Neuron (in vitro differentiated cells): ENCODE measurements at regions not wholly inside any gene's neighbourhood (a gene's known extent, or its start where the extent isn't known, plus 50 kb on each side); places are given as distances from the start of the nearest gene placed in this dataset.

Experiments used
- H2AFZ ChIP-seq: one replicate; pipeline ENCODE4 v1.6.1; 2013; ENCODE audit warnings: low read depth, mild to moderate bottlenecking, inconsistent platforms, low read length, moderate library complexity
- H3K27me3 ChIP-seq: one replicate; pipeline ENCODE4 v1.6.1; 2013; ENCODE audit warnings: low read length; ENCODE audit not compliant: insufficient read depth
- H3K36me3 ChIP-seq: one replicate; pipeline ENCODE4 v1.6.1; 2013; ENCODE audit warnings: low read length; ENCODE audit not compliant: insufficient read depth
- H3K4me1 ChIP-seq: one replicate; pipeline ENCODE4 v1.6.1; 2013; ENCODE audit warnings: low read length; ENCODE audit not compliant: insufficient read depth
- H3K4me3 ChIP-seq: 2 replicates; pipeline ENCODE4 v1.5.1; 2013; ENCODE audit warnings: mild to moderate bottlenecking, low read length, moderate library complexity
- H3K9me3 ChIP-seq: one replicate; pipeline ENCODE4 v1.6.1; 2013; ENCODE audit warnings: low read length

GRCh38 chr11:70678931-70679900 lies 280.9 kb downstream of the CTTN start:
- H3K27me3 ChIP-seq, result no peaks in the 10 kb centered on the region
- no peak overlapping the region for H3K4me3 ChIP-seq

GRCh38 chr11:70680781-70681281 lies 282.5 kb downstream of the CTTN start:
- Histone ChIP-seq H3K4me3 (no peak overlapping the region), H2AFZ (no peak overlapping the region), H3K27me3 (no peaks in the 10 kb centered on the region), H3K9me3 (no peaks in the 10 kb centered on the region), H3K4me1 (no peaks in the 10 kb centered on the region), H3K36me3 (no peaks in the 10 kb centered on the region)

More at GRCh38 chr11:70678931-70679900, 280.9 kb downstream of the CTTN start:
- H2AFZ ChIP-seq, result no peak overlapping the region
- no peaks in the 10 kb centered on the region for H3K36me3 ChIP-seq
- H3K9me3 ChIP-seq, result no peaks in the 10 kb centered on the region
- no peaks in the 10 kb centered on the region for H3K4me1 ChIP-seq

GRCh38 chr11:70682056-70682455 lies 283.7 kb downstream of the CTTN start:
- Histone ChIP-seq H3K27me3 (no peaks in the 10 kb centered on the region), H2AFZ (no peak overlapping the region), H3K9me3 (no peaks in the 10 kb centered on the region), H3K4me3 (no peak overlapping the region), H3K4me1 (no peaks in the 10 kb centered on the region), H3K36me3 (no peaks in the 10 kb centered on the region)

GRCh38 chr11:70682760-70683159 lies 284.4 kb downstream of the CTTN start:
- Histone ChIP-seq H2AFZ (no peak overlapping the region), H3K36me3 (no peaks in the 10 kb centered on the region), H3K27me3 (no peaks in the 10 kb centered on the region), H3K4me3 (no peak overlapping the region), H3K9me3 (no peaks in the 10 kb centered on the region), H3K4me1 (no peaks in the 10 kb centered on the region)

GRCh38 chr11:70687716-70688115 lies 289.4 kb downstream of the CTTN start:
- no peaks in the 10 kb centered on the region for H3K36me3 ChIP-seq
- no peak overlapping the region for H3K4me3 ChIP-seq
- H3K4me1 ChIP-seq, result no peaks in the 10 kb centered on the region
- H2AFZ ChIP-seq, result no peak overlapping the region
- H3K9me3 ChIP-seq, result no peaks in the 10 kb centered on the region
- no peaks in the 10 kb centered on the region for H3K27me3 ChIP-seq

GRCh38 chr11:70688142-70688541 lies 289.8 kb downstream of the CTTN start:
- Histone ChIP-seq H2AFZ (no peak overlapping the region), H3K4me3 (no peak overlapping the region), H3K9me3 (no peaks in the 10 kb centered on the region), H3K36me3 (no peaks in the 10 kb centered on the region), H3K27me3 (no peaks in the 10 kb centered on the region), H3K4me1 (no peaks in the 10 kb centered on the region)

GRCh38 chr11:70689764-70690163 lies 291.4 kb downstream of the CTTN start:
- Histone ChIP-seq H3K4me1 (no peaks in the 10 kb centered on the region), H3K4me3 (no peak overlapping the region), H3K36me3 (no peaks in the 10 kb centered on the region), H3K9me3 (no peaks in the 10 kb centered on the region), H2AFZ (no peak overlapping the region), H3K27me3 (no peaks in the 10 kb centered on the region)

GRCh38 chr11:70692131-70692530 lies 293.8 kb downstream of the CTTN start:
- H3K36me3 ChIP-seq, result no peaks in the 10 kb centered on the region
- H3K9me3 ChIP-seq, result no peaks in the 10 kb centered on the region
- H3K4me3 ChIP-seq, result no peak overlapping the region
- H3K27me3 ChIP-seq, result no peaks in the 10 kb centered on the region
- H3K4me1 ChIP-seq, result no peaks in the 10 kb centered on the region
- no peak overlapping the region for H2AFZ ChIP-seq

GRCh38 chr11:70694371-70694770 lies 296.0 kb downstream of the CTTN start:
- Histone ChIP-seq H3K36me3 (no peaks in the 10 kb centered on the region), H3K27me3 (no peaks in the 10 kb centered on the region), H3K4me1 (no peaks in the 10 kb centered on the region), H2AFZ (no peak overlapping the region), H3K9me3 (no peaks in the 10 kb centered on the region), H3K4me3 (no peak overlapping the region)

- no peak overlapping the region for H2AFZ ChIP-seq
- H3K4me3 ChIP-seq, result no peak overlapping the region
Measured at GRCh38 chr11:70695086-70695960, 297.0 kb downstream of the CTTN start.

GRCh38 chr11:70696076-70696475 lies 297.7 kb downstream of the CTTN start:
- H3K9me3 ChIP-seq, result no peaks in the 10 kb centered on the region
- no peak overlapping the region for H2AFZ ChIP-seq
- no peaks in the 10 kb centered on the region for H3K4me1 ChIP-seq
- H3K36me3 ChIP-seq, result no peaks in the 10 kb centered on the region
- H3K4me3 ChIP-seq, result no peak overlapping the region
- H3K27me3 ChIP-seq, result no peaks in the 10 kb centered on the region

More at GRCh38 chr11:70695086-70695960, 297.0 kb downstream of the CTTN start:
- Histone ChIP-seq H3K9me3 (no peaks in the 10 kb centered on the region), H3K4me1 (no peaks in the 10 kb centered on the region), H3K36me3 (no peaks in the 10 kb centered on the region), H3K27me3 (no peaks in the 10 kb centered on the region)

- Histone ChIP-seq H3K9me3 (no peaks in the 10 kb centered on the region), H3K27me3 (no peaks in the 10 kb centered on the region), H2AFZ (no peak overlapping the region), H3K4me1 (no peaks in the 10 kb centered on the region), H3K36me3 (no peaks in the 10 kb centered on the region), H3K4me3 (no peak overlapping the region)
Measured at GRCh38 chr11:70696564-70696963, 298.2 kb downstream of the CTTN start.

- H3K9me3 ChIP-seq, result no peaks in the 10 kb centered on the region
- H2AFZ ChIP-seq, result no peak overlapping the region
- no peak overlapping the region for H3K4me3 ChIP-seq
- H3K36me3 ChIP-seq, result no peaks in the 10 kb centered on the region
- no peaks in the 10 kb centered on the region for H3K4me1 ChIP-seq
- H3K27me3 ChIP-seq, result no peaks in the 10 kb centered on the region
Measured at GRCh38 chr11:70697701-70698100, 299.4 kb downstream of the CTTN start.
